ENCODE measurements at regions not wholly inside any gene's neighbourhood (a gene's known extent, or its start where the extent isn't known, plus 50 kb on each side); places are given as distances from the start of the nearest gene placed in this dataset.

DNA sequence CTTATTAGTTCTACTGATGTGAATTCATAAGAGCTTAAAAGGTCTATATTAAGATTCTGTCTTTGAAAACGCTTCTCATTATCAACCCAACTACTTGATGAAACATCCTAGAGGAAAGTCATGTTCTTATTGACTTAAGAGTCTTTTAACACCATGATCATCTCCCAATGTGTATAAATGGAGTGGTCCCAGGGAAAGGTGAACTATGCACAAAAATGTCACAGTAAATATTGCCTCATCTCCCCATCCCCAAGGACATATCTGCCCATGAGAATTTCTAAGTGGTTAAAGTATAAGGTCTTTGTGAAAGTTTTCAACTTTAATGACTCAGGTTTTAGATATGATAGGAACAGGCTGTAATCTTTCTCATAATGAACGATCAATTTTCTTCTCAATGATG, 240.1 kb downstream of the IRS1 start:
- H4K20me1 ChIP-seq (replicated peaks; ENCODE audit: insufficient read depth) = no peaks in the 10 kb centered on the region
- Mint-ChIP-seq H3K4me3 (no peak overlapping the region), H3K27ac (no peak overlapping the region), H3K27me3 (ENCODE audit: insufficient read depth, low read depth, poor library complexity) (no peaks in the 10 kb centered on the region), H3K36me3 (ENCODE audit: low read depth) (no peaks in the 10 kb centered on the region), H3K4me1 (0 out of 3 replicates have a peak, but pooled peaks cover 3% of the 10 kb centered on the region), H3K9me3 (no peaks in the 10 kb centered on the region)
- H3K4me3 ChIP-seq = no peak overlapping the region
- H3K4me2 ChIP-seq = no peak overlapping the region
- no peaks in the 10 kb centered on the region for H3K4me1 ChIP-seq (ENCODE audit: insufficient read depth)
- H3K27me3 ChIP-seq (ENCODE audit: insufficient read depth) = no peaks in the 10 kb centered on the region
- ATAC-seq (no peak), DNase-seq (ENCODE audit: low spot score) (no peak)
- H3K9me2 ChIP-seq (ENCODE audit: insufficient read depth) = peaks cover 5% of the 10 kb centered on the region; the same call in 1 of the 2 replicates
- no peaks in the 10 kb centered on the region for H3K36me3 ChIP-seq (ENCODE audit: insufficient read depth)
- no peak overlapping the region for H2AFZ ChIP-seq
- H3K27ac ChIP-seq (ENCODE audit: low read depth) = no peak overlapping the region
- H3F3A ChIP-seq (replicated peaks; ENCODE audit: low read depth) = no peaks in the 10 kb centered on the region
- H3K79me2 ChIP-seq (replicated peaks; ENCODE audit: insufficient read depth) = no peaks in the 10 kb centered on the region
- TF ChIP-seq, protein P1, sequence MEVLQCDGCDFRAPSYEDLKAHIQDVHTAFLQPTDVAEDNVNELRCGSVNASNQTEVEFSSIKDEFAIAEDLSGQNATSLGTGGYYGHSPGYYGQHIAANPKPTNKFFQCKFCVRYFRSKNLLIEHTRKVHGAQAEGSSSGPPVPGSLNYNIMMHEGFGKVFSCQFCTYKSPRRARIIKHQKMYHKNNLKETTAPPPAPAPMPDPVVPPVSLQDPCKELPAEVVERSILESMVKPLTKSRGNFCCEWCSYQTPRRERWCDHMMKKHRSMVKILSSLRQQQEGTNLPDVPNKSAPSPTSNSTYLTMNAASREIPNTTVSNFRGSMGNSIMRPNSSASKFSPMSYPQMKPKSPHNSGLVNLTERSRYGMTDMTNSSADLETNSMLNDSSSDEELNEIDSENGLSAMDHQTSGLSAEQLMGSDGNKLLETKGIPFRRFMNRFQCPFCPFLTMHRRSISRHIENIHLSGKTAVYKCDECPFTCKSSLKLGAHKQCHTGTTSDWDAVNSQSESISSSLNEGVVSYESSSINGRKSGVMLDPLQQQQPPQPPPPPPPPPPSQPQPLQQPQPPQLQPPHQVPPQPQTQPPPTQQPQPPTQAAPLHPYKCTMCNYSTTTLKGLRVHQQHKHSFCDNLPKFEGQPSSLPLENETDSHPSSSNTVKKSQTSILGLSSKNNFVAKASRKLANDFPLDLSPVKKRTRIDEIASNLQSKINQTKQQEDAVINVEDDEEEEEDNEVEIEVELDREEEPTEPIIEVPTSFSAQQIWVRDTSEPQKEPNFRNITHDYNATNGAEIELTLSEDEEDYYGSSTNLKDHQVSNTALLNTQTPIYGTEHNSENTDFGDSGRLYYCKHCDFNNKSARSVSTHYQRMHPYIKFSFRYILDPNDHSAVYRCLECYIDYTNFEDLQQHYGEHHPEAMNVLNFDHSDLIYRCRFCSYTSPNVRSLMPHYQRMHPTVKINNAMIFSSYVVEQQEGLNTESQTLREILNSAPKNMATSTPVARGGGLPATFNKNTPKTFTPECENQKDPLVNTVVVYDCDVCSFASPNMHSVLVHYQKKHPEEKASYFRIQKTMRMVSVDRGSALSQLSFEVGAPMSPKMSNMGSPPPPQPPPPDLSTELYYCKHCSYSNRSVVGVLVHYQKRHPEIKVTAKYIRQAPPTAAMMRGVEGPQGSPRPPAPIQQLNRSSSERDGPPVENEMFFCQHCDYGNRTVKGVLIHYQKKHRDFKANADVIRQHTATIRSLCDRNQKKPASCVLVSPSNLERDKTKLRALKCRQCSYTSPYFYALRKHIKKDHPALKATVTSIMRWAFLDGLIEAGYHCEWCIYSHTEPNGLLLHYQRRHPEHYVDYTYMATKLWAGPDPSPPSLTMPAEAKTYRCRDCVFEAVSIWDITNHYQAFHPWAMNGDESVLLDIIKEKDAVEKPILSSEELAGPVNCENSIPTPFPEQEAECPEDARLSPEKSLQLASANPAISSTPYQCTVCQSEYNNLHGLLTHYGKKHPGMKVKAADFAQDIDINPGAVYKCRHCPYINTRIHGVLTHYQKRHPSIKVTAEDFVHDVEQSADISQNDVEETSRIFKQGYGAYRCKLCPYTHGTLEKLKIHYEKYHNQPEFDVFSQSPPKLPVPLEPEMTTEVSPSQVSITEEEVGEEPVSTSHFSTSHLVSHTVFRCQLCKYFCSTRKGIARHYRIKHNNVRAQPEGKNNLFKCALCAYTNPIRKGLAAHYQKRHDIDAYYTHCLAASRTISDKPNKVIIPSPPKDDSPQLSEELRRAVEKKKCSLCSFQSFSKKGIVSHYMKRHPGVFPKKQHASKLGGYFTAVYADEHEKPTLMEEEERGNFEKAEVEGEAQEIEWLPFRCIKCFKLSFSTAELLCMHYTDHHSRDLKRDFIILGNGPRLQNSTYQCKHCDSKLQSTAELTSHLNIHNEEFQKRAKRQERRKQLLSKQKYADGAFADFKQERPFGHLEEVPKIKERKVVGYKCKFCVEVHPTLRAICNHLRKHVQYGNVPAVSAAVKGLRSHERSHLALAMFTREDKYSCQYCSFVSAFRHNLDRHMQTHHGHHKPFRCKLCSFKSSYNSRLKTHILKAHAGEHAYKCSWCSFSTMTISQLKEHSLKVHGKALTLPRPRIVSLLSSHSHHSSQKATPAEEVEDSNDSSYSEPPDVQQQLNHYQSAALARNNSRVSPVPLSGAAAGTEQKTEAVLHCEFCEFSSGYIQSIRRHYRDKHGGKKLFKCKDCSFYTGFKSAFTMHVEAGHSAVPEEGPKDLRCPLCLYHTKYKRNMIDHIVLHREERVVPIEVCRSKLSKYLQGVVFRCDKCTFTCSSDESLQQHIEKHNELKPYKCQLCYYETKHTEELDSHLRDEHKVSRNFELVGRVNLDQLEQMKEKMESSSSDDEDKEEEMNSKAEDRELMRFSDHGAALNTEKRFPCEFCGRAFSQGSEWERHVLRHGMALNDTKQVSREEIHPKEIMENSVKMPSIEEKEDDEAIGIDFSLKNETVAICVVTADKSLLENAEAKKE (CRISPR knock-in tag; IDR thresholded peaks at IDR 0.05) = no peak
- no peak for TF ChIP-seq JUNB (IDR thresholded peaks at IDR 0.05; ENCODE audit: unreplicated experiment)
- TF ChIP-seq ZNF114 (CRISPR knock-in tag; IDR thresholded peaks at IDR 0.05) = no peak
- TF ChIP-seq ZNF331 (CRISPR knock-in tag; IDR thresholded peaks at IDR 0.05; ENCODE audit: low read depth) = no peak
- TF ChIP-seq POLR2AphosphoS5 (IDR thresholded peaks at IDR 0.05; ENCODE audit: low read depth) = no peak
- TF ChIP-seq, protein P2, sequence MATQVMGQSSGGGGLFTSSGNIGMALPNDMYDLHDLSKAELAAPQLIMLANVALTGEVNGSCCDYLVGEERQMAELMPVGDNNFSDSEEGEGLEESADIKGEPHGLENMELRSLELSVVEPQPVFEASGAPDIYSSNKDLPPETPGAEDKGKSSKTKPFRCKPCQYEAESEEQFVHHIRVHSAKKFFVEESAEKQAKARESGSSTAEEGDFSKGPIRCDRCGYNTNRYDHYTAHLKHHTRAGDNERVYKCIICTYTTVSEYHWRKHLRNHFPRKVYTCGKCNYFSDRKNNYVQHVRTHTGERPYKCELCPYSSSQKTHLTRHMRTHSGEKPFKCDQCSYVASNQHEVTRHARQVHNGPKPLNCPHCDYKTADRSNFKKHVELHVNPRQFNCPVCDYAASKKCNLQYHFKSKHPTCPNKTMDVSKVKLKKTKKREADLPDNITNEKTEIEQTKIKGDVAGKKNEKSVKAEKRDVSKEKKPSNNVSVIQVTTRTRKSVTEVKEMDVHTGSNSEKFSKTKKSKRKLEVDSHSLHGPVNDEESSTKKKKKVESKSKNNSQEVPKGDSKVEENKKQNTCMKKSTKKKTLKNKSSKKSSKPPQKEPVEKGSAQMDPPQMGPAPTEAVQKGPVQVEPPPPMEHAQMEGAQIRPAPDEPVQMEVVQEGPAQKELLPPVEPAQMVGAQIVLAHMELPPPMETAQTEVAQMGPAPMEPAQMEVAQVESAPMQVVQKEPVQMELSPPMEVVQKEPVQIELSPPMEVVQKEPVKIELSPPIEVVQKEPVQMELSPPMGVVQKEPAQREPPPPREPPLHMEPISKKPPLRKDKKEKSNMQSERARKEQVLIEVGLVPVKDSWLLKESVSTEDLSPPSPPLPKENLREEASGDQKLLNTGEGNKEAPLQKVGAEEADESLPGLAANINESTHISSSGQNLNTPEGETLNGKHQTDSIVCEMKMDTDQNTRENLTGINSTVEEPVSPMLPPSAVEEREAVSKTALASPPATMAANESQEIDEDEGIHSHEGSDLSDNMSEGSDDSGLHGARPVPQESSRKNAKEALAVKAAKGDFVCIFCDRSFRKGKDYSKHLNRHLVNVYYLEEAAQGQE (IDR thresholded peaks at IDR 0.05; ENCODE audit: unreplicated experiment) = no peak
- TF ChIP-seq, protein P3, sequence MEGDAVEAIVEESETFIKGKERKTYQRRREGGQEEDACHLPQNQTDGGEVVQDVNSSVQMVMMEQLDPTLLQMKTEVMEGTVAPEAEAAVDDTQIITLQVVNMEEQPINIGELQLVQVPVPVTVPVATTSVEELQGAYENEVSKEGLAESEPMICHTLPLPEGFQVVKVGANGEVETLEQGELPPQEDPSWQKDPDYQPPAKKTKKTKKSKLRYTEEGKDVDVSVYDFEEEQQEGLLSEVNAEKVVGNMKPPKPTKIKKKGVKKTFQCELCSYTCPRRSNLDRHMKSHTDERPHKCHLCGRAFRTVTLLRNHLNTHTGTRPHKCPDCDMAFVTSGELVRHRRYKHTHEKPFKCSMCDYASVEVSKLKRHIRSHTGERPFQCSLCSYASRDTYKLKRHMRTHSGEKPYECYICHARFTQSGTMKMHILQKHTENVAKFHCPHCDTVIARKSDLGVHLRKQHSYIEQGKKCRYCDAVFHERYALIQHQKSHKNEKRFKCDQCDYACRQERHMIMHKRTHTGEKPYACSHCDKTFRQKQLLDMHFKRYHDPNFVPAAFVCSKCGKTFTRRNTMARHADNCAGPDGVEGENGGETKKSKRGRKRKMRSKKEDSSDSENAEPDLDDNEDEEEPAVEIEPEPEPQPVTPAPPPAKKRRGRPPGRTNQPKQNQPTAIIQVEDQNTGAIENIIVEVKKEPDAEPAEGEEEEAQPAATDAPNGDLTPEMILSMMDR (conservative IDR thresholded peaks at IDR 0.05; ENCODE audit: low read depth in 2 of 2) = no peak
- TF ChIP-seq EZH2phosphoT487 (IDR thresholded peaks at IDR 0.05; ENCODE audit: unreplicated experiment) = no peak
- TF ChIP-seq CREB1 (CRISPR knock-in tag; IDR thresholded peaks at IDR 0.05; ENCODE audit: low read depth) = no peak
- TF ChIP-seq NANOG (IDR thresholded peaks at IDR 0.05; ENCODE audit: borderline replicate concordance) = no peak
- TF ChIP-seq, protein P4, sequence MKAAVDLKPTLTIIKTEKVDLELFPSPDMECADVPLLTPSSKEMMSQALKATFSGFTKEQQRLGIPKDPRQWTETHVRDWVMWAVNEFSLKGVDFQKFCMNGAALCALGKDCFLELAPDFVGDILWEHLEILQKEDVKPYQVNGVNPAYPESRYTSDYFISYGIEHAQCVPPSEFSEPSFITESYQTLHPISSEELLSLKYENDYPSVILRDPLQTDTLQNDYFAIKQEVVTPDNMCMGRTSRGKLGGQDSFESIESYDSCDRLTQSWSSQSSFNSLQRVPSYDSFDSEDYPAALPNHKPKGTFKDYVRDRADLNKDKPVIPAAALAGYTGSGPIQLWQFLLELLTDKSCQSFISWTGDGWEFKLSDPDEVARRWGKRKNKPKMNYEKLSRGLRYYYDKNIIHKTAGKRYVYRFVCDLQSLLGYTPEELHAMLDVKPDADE (IDR thresholded peaks at IDR 0.05) = no peak
- TF ChIP-seq STAT1 (IDR thresholded peaks at IDR 0.05; ENCODE audit: unreplicated experiment) = no peak
- TF ChIP-seq EZH2 (IDR thresholded peaks at IDR 0.05; ENCODE audit: low read depth, unreplicated experiment) = no peak
